SK-N-SH (cell line): ENCODE measurements at regions not wholly inside any gene's neighbourhood (a gene's known extent, or its start where the extent isn't known, plus 50 kb on each side); places are given as distances from the start of the nearest gene placed in this dataset.

Experiments
- CTCF ChIA-PET: fragments of 300-600, 350-600 bp; formaldehyde crosslinking; extraction: SDS; loops from one replicate; lab custom pipeline; 2021; lab: Yijun Ruan, JAX
- POLR2A ChIA-PET: fragments of 350-600 bp; sonication (Branson Sonifier 250); formaldehyde crosslinking; extraction: SDS; loops from one replicate; lab custom pipeline; 2020; ENCODE audit warnings: antibody characterized with exemption, inconsistent platforms; lab: Yijun Ruan, JAX
- DNase-seq: peaks from one replicate; pipeline ENCODE4 v3.0.0; 2012
- H2AFZ ChIP-seq: fragments of 200-600 bp; sonication (generic); 2 replicates; pipeline ENCODE4 v1.8.1; 2016; ENCODE audit warnings: antibody characterized with exemption, mild to moderate bottlenecking, low read depth
- H3F3A ChIP-seq: fragments of 200-600 bp; sonication (generic); replicated peaks from 2 replicates; pipeline ENCODE3; 2016; ENCODE audit warnings: antibody characterized with exemption, mild to moderate bottlenecking; ENCODE audit not compliant: insufficient read depth
- H3K27ac ChIP-seq, 2 experiments: fragments of 200-500 bp in 1 of 2; fragments of 200-600 bp in 1 of 2; sonication (Bioruptor generic) in 1 of 2; sonication (generic), shearing (Covaris generic) in 1 of 2; 2 replicates each; pipeline versions ENCODE4 v1.5.1 to v1.6.1; 2014 to 2016; ENCODE audit warnings: low read depth in 2 of 2, inconsistent platforms in 1 of 2, low read length in 1 of 2, mild to moderate bottlenecking in 1 of 2, mixed read lengths in 1 of 2
- H3K27me3 ChIP-seq: fragments of 200-600 bp; sonication (generic), shearing (Covaris generic); 2 replicates; pipeline ENCODE4 v1.6.1; 2016; ENCODE audit warnings: mixed run types; ENCODE audit not compliant: insufficient read depth
- H3K36me3 ChIP-seq, 2 experiments: fragments of 200-500 bp in 1 of 2; fragments of 200-600 bp in 1 of 2; sonication (Bioruptor generic) in 1 of 2; sonication (generic) in 1 of 2; replicated peaks in 1 of 2; 2 replicates each; pipeline versions ENCODE3 to v1.5.1; 2014 to 2016; ENCODE audit warnings: low read length in 1 of 2, mild to moderate bottlenecking in 1 of 2; ENCODE audit not compliant: insufficient read depth in 2 of 2, control insufficient read depth in 1 of 2
- H3K4me1 ChIP-seq, 2 experiments: fragments of 200-500 bp in 1 of 2; fragments of 200-600 bp in 1 of 2; sonication (Bioruptor generic) in 1 of 2; sonication (generic), shearing (Covaris generic) in 1 of 2; 2 replicates each; pipeline versions ENCODE4 v1.5.1 to v1.6.1; 2014 to 2016; ENCODE audit warnings: low read depth in 1 of 2, low read length in 1 of 2, mixed run types in 1 of 2; ENCODE audit not compliant: insufficient read depth in 2 of 2, control insufficient read depth in 1 of 2
- H3K4me2 ChIP-seq: fragments of 200-600 bp; sonication (generic), shearing (Covaris generic); 2 replicates; pipeline ENCODE4 v1.6.1; 2017; ENCODE audit warnings: mixed run types
- H3K4me3 ChIP-seq, 2 experiments: fragments of 200-500 bp in 1 of 2; fragments of 200-600 bp in 1 of 2; sonication (Bioruptor generic) in 1 of 2; sonication (generic), shearing (Covaris generic) in 1 of 2; 2 replicates each; pipeline versions ENCODE4 v1.5.1 to v1.8.1; 2014 to 2016; ENCODE audit warnings: low read depth in 2 of 2, inconsistent platforms in 1 of 2, low read length in 1 of 2, mild to moderate bottlenecking in 1 of 2, mixed read lengths in 1 of 2, moderate library complexity in 1 of 2
- H3K79me2 ChIP-seq: fragments of 200-600 bp; sonication (generic); 2 replicates; pipeline ENCODE4 v1.8.1; 2017; ENCODE audit warnings: mild to moderate bottlenecking; ENCODE audit not compliant: insufficient read depth
- H3K9ac ChIP-seq: fragments of 200-600 bp; sonication (generic); 2 replicates; pipeline ENCODE4 v1.6.1; 2017; ENCODE audit warnings: mixed run types
- H3K9me2 ChIP-seq: fragments of 200-600 bp; sonication (generic); 2 replicates; pipeline ENCODE4 v1.6.1; 2017; ENCODE audit warnings: mixed run types
- H3K9me3 ChIP-seq: fragments of 200-600 bp; sonication (generic); 2 replicates; pipeline ENCODE4 v1.6.1; 2017; ENCODE audit warnings: mixed run types, mild to moderate bottlenecking, moderate library complexity
- H4K20me1 ChIP-seq: fragments of 200-600 bp; sonication (generic); 2 replicates; pipeline ENCODE4 v1.6.1; 2017; ENCODE audit warnings: mild to moderate bottlenecking, mixed run types; ENCODE audit not compliant: insufficient read depth
- CHD2 ChIP-seq: fragments of 150-350 bp; IDR thresholded peaks from 2 replicates; pipeline ENCODE4 v1.6.1; 2018; ENCODE audit warnings: low read length; ENCODE audit not compliant: partially characterized antibody
- CTCF ChIP-seq: fragments of 200-600 bp; sonication (generic); IDR thresholded peaks from 2 replicates; pipeline ENCODE4 v1.6.1; 2017; ENCODE audit warnings: antibody characterized with exemption, mild to moderate bottlenecking, moderate library complexity
- ELF1 ChIP-seq: IDR thresholded peaks from 2 replicates; pipeline ENCODE4 v1.4.0; 2012
- EZH2phosphoT487 ChIP-seq: fragments of 200-600 bp; sonication (generic); IDR thresholded peaks from 2 replicates; pipeline ENCODE4 v1.6.1; 2017; ENCODE audit warnings: low read depth, mixed run types, mild to moderate bottlenecking, antibody characterized with exemption, moderate library complexity, borderline replicate concordance
- FOXJ3 ChIP-seq: sonication (generic); formaldehyde crosslinking; IDR thresholded peaks from 2 replicates; pipeline ENCODE4 v1.5.1; 2020; ENCODE audit warnings: mild to moderate bottlenecking, missing genetic modification reagents
- FOXM1 ChIP-seq: IDR thresholded peaks from 2 replicates; pipeline ENCODE4 v1.4.0; 2012; ENCODE audit warnings: low read depth, mild to moderate bottlenecking
- GABPA ChIP-seq: IDR thresholded peaks from 2 replicates; pipeline ENCODE4 v1.4.0; 2012; ENCODE audit warnings: low read depth, mild to moderate bottlenecking
- GATA2 ChIP-seq: sonication (generic); formaldehyde crosslinking; IDR thresholded peaks from 2 replicates; pipeline ENCODE4 v1.5.0; 2020; ENCODE audit warnings: mild to moderate bottlenecking, missing genetic modification reagents
- IRF3 ChIP-seq: fragments of 150-350 bp; IDR thresholded peaks from 2 replicates; pipeline ENCODE4 v1.6.1; 2016; ENCODE audit warnings: mild to moderate bottlenecking, low read depth, low read length
- JUND ChIP-seq: IDR thresholded peaks from 2 replicates; pipeline ENCODE4 v1.4.0; 2012
- MAX ChIP-seq: IDR thresholded peaks from 2 replicates; pipeline ENCODE4 v1.4.0; 2012; ENCODE audit warnings: low read depth
- MEF2A ChIP-seq: IDR thresholded peaks from 2 replicates; pipeline ENCODE4 v1.4.0; 2012; ENCODE audit warnings: low read depth, borderline replicate concordance
- MXI1 ChIP-seq: IDR thresholded peaks from 2 replicates; pipeline ENCODE4 v1.6.1; 2012; ENCODE audit warnings: mild to moderate bottlenecking, low read depth, low read length, improper control_type of control experiment
- NFIC ChIP-seq: IDR thresholded peaks from 2 replicates; pipeline ENCODE4 v1.4.0; 2012; ENCODE audit warnings: borderline replicate concordance
- NRF1 ChIP-seq: IDR thresholded peaks from 2 replicates; pipeline ENCODE4 v1.6.1; 2012; ENCODE audit warnings: low read depth, mild to moderate bottlenecking, low read length
- PBX3 ChIP-seq: IDR thresholded peaks from 2 replicates; pipeline ENCODE4; 2012
- RCOR1 ChIP-seq: fragments of 150-350 bp; IDR thresholded peaks from 2 replicates; pipeline ENCODE4 v1.6.1; 2017; ENCODE audit warnings: antibody characterized with exemption, low read length
- REST ChIP-seq: IDR thresholded peaks from 2 replicates; pipeline ENCODE4 v1.6.1; 2012; ENCODE audit warnings: mild to moderate bottlenecking, low read depth, low read length, moderate library complexity
- RFX5 ChIP-seq: IDR thresholded peaks from 2 replicates; pipeline ENCODE4 v1.6.1; 2012; ENCODE audit warnings: mild to moderate bottlenecking, improper control_type of control experiment, low read length
- SIN3A ChIP-seq: IDR thresholded peaks from 2 replicates; pipeline ENCODE4 v1.6.1; 2012; ENCODE audit warnings: low read depth, mild to moderate bottlenecking, low read length, moderate library complexity, borderline replicate concordance
- SMC3 ChIP-seq: IDR thresholded peaks from 2 replicates; pipeline ENCODE4 v1.6.1; 2012; ENCODE audit warnings: low read depth, low read length, improper control_type of control experiment
- TAF1 ChIP-seq: IDR thresholded peaks from 2 replicates; pipeline ENCODE4 v1.6.1; 2012; ENCODE audit warnings: low read depth, mild to moderate bottlenecking, low read length, moderate library complexity, borderline replicate concordance
- TCF12 ChIP-seq: IDR thresholded peaks from 2 replicates; pipeline ENCODE4 v1.4.0; 2012
- TEAD4 ChIP-seq: IDR thresholded peaks from 2 replicates; pipeline ENCODE4 v1.4.0; 2012; ENCODE audit warnings: mild to moderate bottlenecking, borderline replicate concordance; ENCODE audit not compliant: insufficient read depth
- USF1 ChIP-seq: IDR thresholded peaks from 2 replicates; pipeline ENCODE4 v1.4.0; 2012; ENCODE audit warnings: low read depth, borderline replicate concordance
- USF2 ChIP-seq: fragments of 150-350 bp; IDR thresholded peaks from 2 replicates; pipeline ENCODE4 v1.6.1; 2017; ENCODE audit warnings: antibody characterized with exemption, low read length, low read depth, borderline replicate concordance
- YY1 ChIP-seq: IDR thresholded peaks from 2 replicates; pipeline ENCODE4 v1.4.0; 2012; ENCODE audit warnings: low read depth, mild to moderate bottlenecking
- WGBS: methylation state at CpG from one replicate; pipeline ENCODE4 v1.1.6; 2017; ENCODE audit warnings: low lambda C conversion rate; 5-methylcytosine and 5-hydroxymethylcytosine counted together

GRCh38 chr3:30078736-30079135 is 527.7 kb upstream of the TGFBR2 start:
- Histone ChIP-seq H3K9ac (no peak overlapping the region), H3K9me2 (no peaks in the 10 kb centered on the region), H3F3A (no peaks in the 10 kb centered on the region), H3K4me3 (no peak overlapping the region), H3K4me2 (no peak overlapping the region), H3K27me3 (no peaks in the 10 kb centered on the region), H3K4me1 (no peaks in the 10 kb centered on the region; a peak in 2 of 4 replicates), H2AFZ (no peak overlapping the region), H3K9me3 (no peaks in the 10 kb centered on the region), H3K79me2 (no peaks in the 10 kb centered on the region), H4K20me1 (no peaks in the 10 kb centered on the region), H3K27ac (peak overlapping the region in 1 of 2 experiments; percentile 16; a peak in 1 of 4 replicates), H3K36me3 (no peaks in the 10 kb centered on the region)
- 28% methylated on average over 2 of the region's 2 CpGs for whole genome bisulfite sequencing
- ChIA-PET CTCF (no interaction called here), POLR2A (no interaction called here)
- no peak for DNase-seq
- TF ChIP-seq FOXM1 (no peak), USF1 (no peak), NFIC (peak; percentile 36; the same call in 1 of the 2 replicates), JUND (peak; percentile 43; the same call in 1 of the 2 replicates), IRF3 (no peak), GABPA (no peak), USF2 (no peak), MEF2A (no peak), YY1 (no peak), EZH2phosphoT487 (no peak), FOXJ3 (CRISPR knock-in tag) (no peak), MXI1 (no peak), TAF1 (no peak), CTCF (no peak), PBX3 (peak; percentile 90), GATA2 (CRISPR knock-in tag) (no peak), MAX (no peak), TEAD4 (0 out of 2 replicates have a peak, but pooled peaks have one; percentile 34), RCOR1 (no peak), SMC3 (no peak), TCF12 (peak; percentile 79), ELF1 (no peak), CHD2 (no peak), RFX5 (no peak), NRF1 (no peak), SIN3A (0 out of 2 replicates have a peak, but pooled peaks have one; percentile 50), REST (no peak)
